H9 (cell line): ENCODE measurements at regions not wholly inside any gene's neighbourhood (a gene's known extent, or its start where the extent isn't known, plus 50 kb on each side); places are given as distances from the start of the nearest gene placed in this dataset.

Experiments used
- DNase-seq: peaks from one replicate; pipeline ENCODE4 v3.0.0-alpha.2; 2017
- H2AFZ ChIP-seq: one replicate; pipeline ENCODE4 v1.6.1; 2013; ENCODE audit warnings: mild to moderate bottlenecking, low read length, control low read depth, moderate library complexity
- H2AK5ac ChIP-seq: 2 replicates; pipeline ENCODE4 v1.6.1; 2013; ENCODE audit warnings: low read length, control low read depth, mixed read lengths; ENCODE audit not compliant: insufficient read length
- H2BK120ac ChIP-seq: one replicate; pipeline ENCODE4 v1.6.1; 2013; ENCODE audit warnings: low read depth, mild to moderate bottlenecking, low read length, control low read depth, inconsistent platforms; ENCODE audit not compliant: poor library complexity, severe bottlenecking
- H2BK12ac ChIP-seq: 2 replicates; pipeline ENCODE4 v1.6.1; 2013; ENCODE audit warnings: low read length, control low read depth, mixed read lengths, low read depth; ENCODE audit not compliant: insufficient read length
- H2BK15ac ChIP-seq: 2 replicates; pipeline ENCODE4 v1.6.1; 2013; ENCODE audit warnings: low read depth, low read length, control low read depth
- H2BK20ac ChIP-seq: one replicate; pipeline ENCODE4 v1.6.1; 2013; ENCODE audit warnings: low read depth, mild to moderate bottlenecking, low read length, control low read depth, inconsistent platforms; ENCODE audit not compliant: poor library complexity, severe bottlenecking
- H2BK5ac ChIP-seq: 2 replicates; pipeline ENCODE4 v1.6.1; 2013; ENCODE audit warnings: low read length, control low read depth, mixed read lengths; ENCODE audit not compliant: insufficient read length
- H3K14ac ChIP-seq: 2 replicates; pipeline ENCODE4 v1.6.1; 2013; ENCODE audit warnings: low read length, control low read depth; ENCODE audit not compliant: insufficient read depth
- H3K18ac ChIP-seq: 2 replicates; pipeline ENCODE4 v1.6.1; 2013; ENCODE audit warnings: low read depth, mild to moderate bottlenecking, mixed read lengths, low read length, control low read depth; ENCODE audit not compliant: insufficient read length
- H3K23ac ChIP-seq: 2 replicates; pipeline ENCODE4 v1.6.1; 2013; ENCODE audit warnings: low read length, control low read depth, mixed read lengths, low read depth; ENCODE audit not compliant: insufficient read length
- H3K23me2 ChIP-seq: 2 replicates; pipeline ENCODE4 v1.6.1; 2013; ENCODE audit warnings: low read depth, mild to moderate bottlenecking, mixed read lengths, low read length, control low read depth; ENCODE audit not compliant: insufficient read length, poor library complexity, severe bottlenecking
- H3K27ac ChIP-seq: 2 replicates; pipeline ENCODE4 v1.5.1; 2013; ENCODE audit warnings: low read length, control low read depth, mixed read lengths, low read depth; ENCODE audit not compliant: insufficient read length
- H3K27me3 ChIP-seq: 2 replicates; pipeline ENCODE4 v1.6.1; 2013; ENCODE audit warnings: low read length, control low read depth, inconsistent platforms; ENCODE audit not compliant: insufficient read depth
- H3K4ac ChIP-seq: 2 replicates; pipeline ENCODE4 v1.6.1; 2013; ENCODE audit warnings: low read depth, mild to moderate bottlenecking, control low read depth, inconsistent platforms, low read length, moderate library complexity
- H3K4me1 ChIP-seq: 2 replicates; pipeline ENCODE4 v1.6.1; 2013; ENCODE audit warnings: low read length, control low read depth, inconsistent platforms; ENCODE audit not compliant: insufficient read depth
- H3K4me2 ChIP-seq: 2 replicates; pipeline ENCODE4 v1.6.1; 2013; ENCODE audit warnings: low read length, control low read depth, mixed read lengths; ENCODE audit not compliant: insufficient read length, insufficient read depth
- H3K56ac ChIP-seq: 2 replicates; pipeline ENCODE4 v1.6.1; 2013; ENCODE audit warnings: low read depth, mild to moderate bottlenecking, mixed read lengths, low read length, control low read depth; ENCODE audit not compliant: insufficient read length
- H3K79me1 ChIP-seq: 2 replicates; pipeline ENCODE4 v1.6.1; 2013; ENCODE audit warnings: low read depth, mild to moderate bottlenecking, moderate library complexity, low read length, control low read depth, inconsistent platforms; ENCODE audit not compliant: insufficient read depth, poor library complexity, severe bottlenecking
- H3K79me2 ChIP-seq: 2 replicates; pipeline ENCODE4 v1.6.1; 2013; ENCODE audit warnings: low read length, control low read depth, inconsistent platforms; ENCODE audit not compliant: insufficient read depth
- H3K9ac ChIP-seq: 2 replicates; pipeline ENCODE4 v1.6.1; 2013; ENCODE audit warnings: low read length, control low read depth, mixed read lengths; ENCODE audit not compliant: insufficient read length; ENCODE audit errors: extremely low read depth
- H3K9me3 ChIP-seq: one replicate; pipeline ENCODE4 v1.6.1; 2013; ENCODE audit warnings: low read depth, low read length, inconsistent platforms; ENCODE audit not compliant: control insufficient read depth
- H3T11ph ChIP-seq: one replicate; pipeline ENCODE4 v1.6.1; 2013; ENCODE audit warnings: mild to moderate bottlenecking, low read length, control low read depth, inconsistent platforms
- H4K20me1 ChIP-seq: one replicate; pipeline ENCODE4 v1.6.1; 2013; ENCODE audit not compliant: control insufficient read depth, insufficient read length, insufficient read depth
- H4K5ac ChIP-seq: 2 replicates; pipeline ENCODE4 v1.6.1; 2013; ENCODE audit warnings: low read depth, mild to moderate bottlenecking, mixed read lengths, low read length, control low read depth; ENCODE audit not compliant: insufficient read length
- H4K8ac ChIP-seq: replicated peaks from 2 replicates; pipeline ENCODE4 v1.6.1; 2013; ENCODE audit warnings: low read length, control low read depth, mixed read lengths, low read depth; ENCODE audit not compliant: insufficient read length
- H4K91ac ChIP-seq: 2 replicates; pipeline ENCODE4 v1.6.1; 2013; ENCODE audit warnings: low read depth, mild to moderate bottlenecking, moderate library complexity, mixed read lengths, low read length, control low read depth; ENCODE audit not compliant: insufficient read length
- H3K27ac Mint-ChIP-seq, 3 experiments: 2 replicates in 2 of 3; 3 replicates in 1 of 3; pipeline ENCODE4 v1.8.0; 2020 to 2021; ENCODE audit warnings: mixed read lengths in 3 of 3, mild to moderate bottlenecking in 1 of 3, moderate library complexity in 1 of 3
- H3K27me3 Mint-ChIP-seq: 2 replicates; pipeline ENCODE4 v1.8.0; 2021; ENCODE audit warnings: low read depth, mild to moderate bottlenecking, moderate library complexity, mixed read lengths
- H3K36me3 Mint-ChIP-seq, 3 experiments: 2 replicates in 2 of 3; 3 replicates in 1 of 3; pipeline ENCODE4 v1.8.0; 2020 to 2021; ENCODE audit warnings: low read depth in 3 of 3, mixed read lengths in 3 of 3; ENCODE audit not compliant: insufficient read depth in 1 of 3
- H3K4me1 Mint-ChIP-seq, 2 experiments: 2 replicates each; pipeline ENCODE4 v1.8.0; 2020; ENCODE audit warnings: mixed read lengths in 2 of 2
- H3K4me3 Mint-ChIP-seq, 2 experiments: 2 replicates in 1 of 2; 3 replicates in 1 of 2; pipeline ENCODE4 v1.8.0; 2020 to 2021; ENCODE audit warnings: mild to moderate bottlenecking in 2 of 2, mixed read lengths in 2 of 2, moderate library complexity in 1 of 2
- H3K9me3 Mint-ChIP-seq, 2 experiments: 2 replicates in 1 of 2; 3 replicates in 1 of 2; pipeline ENCODE4 v1.8.0; 2020; ENCODE audit warnings: mild to moderate bottlenecking in 2 of 2, mixed read lengths in 2 of 2, moderate library complexity in 1 of 2
- WGBS: extraction: QIAGEN DNeasy Blood & Tissue Kit; methylation state at CpG from one replicate; pipeline ENCODE4 v1.1.7; 2013; ENCODE audit warnings: missing lambda C conversion rate, low lambda C conversion rate, mixed read lengths; ENCODE audit not compliant: insufficient read length; ENCODE audit errors: extremely low coverage; 5-methylcytosine and 5-hydroxymethylcytosine counted together
- TF ChIP-seq, protein P1 (sequence below): fragments of 200-600 bp; sonication (generic); conservative IDR thresholded peaks from 3 replicates; pipeline ENCODE4 v1.8.0; 2021; ENCODE audit warnings: antibody characterized with exemption, mild to moderate bottlenecking

DNA sequence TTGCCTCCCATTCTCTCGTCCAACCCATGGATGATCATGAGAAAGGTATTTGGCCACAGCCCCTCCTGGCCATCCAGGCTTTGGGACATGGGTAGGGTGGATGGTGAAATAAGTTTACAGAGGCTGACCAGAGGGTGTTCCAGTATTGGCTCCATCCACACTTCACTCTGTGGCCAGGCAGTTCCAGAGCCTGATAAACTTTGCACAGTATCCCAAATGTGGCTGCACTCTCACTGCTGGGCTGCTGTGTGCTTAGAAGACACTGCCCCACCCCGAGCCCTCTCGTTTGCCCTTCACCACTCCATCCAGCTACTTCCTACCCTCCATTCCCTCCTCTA is 72.0 kb upstream of the ZMIZ1 start:
- Histone ChIP-seq H3K18ac (no peak overlapping the region), H3T11ph (no peak overlapping the region), H3K9me3 (no peaks in the 10 kb centered on the region), H3K23me2 (no peaks in the 10 kb centered on the region), H2BK20ac (no peak overlapping the region), H3K79me2 (no peaks in the 10 kb centered on the region), H3K9ac (no peak overlapping the region), H4K8ac (no peak overlapping the region), H4K20me1 (no peaks in the 10 kb centered on the region), H2BK120ac (no peak overlapping the region), H3K27ac (no peak overlapping the region), H3K56ac (no peak overlapping the region), H3K4me1 (no peaks in the 10 kb centered on the region; the same call in 1 of the 2 replicates), H2BK15ac (no peak overlapping the region), H3K23ac (no peak overlapping the region), H4K5ac (no peak overlapping the region), H2BK12ac (no peak overlapping the region), H3K27me3 (no peaks in the 10 kb centered on the region), H4K91ac (no peak overlapping the region), H3K4me2 (no peak overlapping the region), H3K14ac (no peak overlapping the region), H3K79me1 (no peaks in the 10 kb centered on the region), H2BK5ac (no peak overlapping the region), H3K4ac (no peak overlapping the region), H2AFZ (no peak overlapping the region), H2AK5ac (no peak overlapping the region)
- no peak for DNase-seq
- Mint-ChIP-seq H3K36me3 (no peaks in the 10 kb centered on the region), H3K9me3 (no peaks in the 10 kb centered on the region), H3K4me3 (no peak overlapping the region), H3K27ac (peak overlapping the region in 1 of 3 experiments; percentile 53; a peak in 1 of 7 replicates), H3K4me1 (peaks cover 20 to 33% of the 10 kb centered on the region in 2 experiments), H3K27me3 (peaks cover 13% of the 10 kb centered on the region)
- TF ChIP-seq, protein P1, sequence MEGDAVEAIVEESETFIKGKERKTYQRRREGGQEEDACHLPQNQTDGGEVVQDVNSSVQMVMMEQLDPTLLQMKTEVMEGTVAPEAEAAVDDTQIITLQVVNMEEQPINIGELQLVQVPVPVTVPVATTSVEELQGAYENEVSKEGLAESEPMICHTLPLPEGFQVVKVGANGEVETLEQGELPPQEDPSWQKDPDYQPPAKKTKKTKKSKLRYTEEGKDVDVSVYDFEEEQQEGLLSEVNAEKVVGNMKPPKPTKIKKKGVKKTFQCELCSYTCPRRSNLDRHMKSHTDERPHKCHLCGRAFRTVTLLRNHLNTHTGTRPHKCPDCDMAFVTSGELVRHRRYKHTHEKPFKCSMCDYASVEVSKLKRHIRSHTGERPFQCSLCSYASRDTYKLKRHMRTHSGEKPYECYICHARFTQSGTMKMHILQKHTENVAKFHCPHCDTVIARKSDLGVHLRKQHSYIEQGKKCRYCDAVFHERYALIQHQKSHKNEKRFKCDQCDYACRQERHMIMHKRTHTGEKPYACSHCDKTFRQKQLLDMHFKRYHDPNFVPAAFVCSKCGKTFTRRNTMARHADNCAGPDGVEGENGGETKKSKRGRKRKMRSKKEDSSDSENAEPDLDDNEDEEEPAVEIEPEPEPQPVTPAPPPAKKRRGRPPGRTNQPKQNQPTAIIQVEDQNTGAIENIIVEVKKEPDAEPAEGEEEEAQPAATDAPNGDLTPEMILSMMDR = no peak
- no CpG with 5 or more reads among the region's 3 CpGs for WGBS
